Kidney (tissue), 13 donors: ENCODE measurements at regions not wholly inside any gene's neighbourhood (a gene's known extent, or its start where the extent isn't known, plus 50 kb on each side); places are given as distances from the start of the nearest gene placed in this dataset.

Experiments used
- DNase-seq, 5 donors: peaks; one replicate each; pipeline ENCODE4 v3.0.0-alpha.2; 2013 to 2020
- FAIRE-seq: peaks from 2 replicates; lab custom pipeline; 2012; peaks lifted over from hg19 to GRCh38; lab: Jason Lieb, UNC
- H3K27ac ChIP-seq, 2 donors: one replicate each; pipeline ENCODE4 v1.7.0; 2013; ENCODE audit warnings: low read depth in 2 of 2, low read length in 2 of 2, inconsistent platforms in 1 of 2
- H3K27me3 ChIP-seq: one replicate; pipeline ENCODE4 v1.7.1; 2013; ENCODE audit warnings: low read length, inconsistent platforms; ENCODE audit not compliant: control insufficient read depth, insufficient read depth
- H3K36me3 ChIP-seq, 3 donors: one replicate each; pipeline versions ENCODE4 v1.7.0 to v1.7.1; 2013; ENCODE audit warnings: low read length in 3 of 3, control low read depth in 1 of 3, inconsistent platforms in 1 of 3; ENCODE audit not compliant: insufficient read depth in 3 of 3, control insufficient read depth in 2 of 3
- H3K4me1 ChIP-seq, 3 donors: one replicate each; pipeline versions ENCODE4 v1.7.0 to v1.7.1; 2013; ENCODE audit warnings: low read length in 3 of 3, inconsistent platforms in 1 of 3, low read depth in 1 of 3; ENCODE audit not compliant: control insufficient read depth in 2 of 3, insufficient read depth in 2 of 3
- H3K4me3 ChIP-seq, 3 donors: one replicate each; pipeline versions ENCODE4 v1.7.0 to v1.8.1; 2013; ENCODE audit warnings: low read length in 3 of 3, control low read depth in 1 of 3, inconsistent platforms in 1 of 3
- H3K9ac ChIP-seq, 3 donors: one replicate each; pipeline versions ENCODE4 v1.7.0 to v1.7.1; 2013; ENCODE audit warnings: low read length in 3 of 3, control low read depth in 1 of 3, inconsistent platforms in 1 of 3
- H3K9me3 ChIP-seq, 3 donors: one replicate each; pipeline versions ENCODE4 v1.7.0 to v1.7.1; 2013; ENCODE audit warnings: low read length in 3 of 3, control low read depth in 1 of 3, inconsistent platforms in 1 of 3; ENCODE audit not compliant: control insufficient read depth in 2 of 3, insufficient read depth in 1 of 3
- intact Hi-C: fragments of 100-400 bp; cut with DNase I; formaldehyde crosslinking; loops from one replicate; pipeline ENCODE4 v1.11.1; 2022
- TF ChIP-seq, protein P1 (sequence below): IDR thresholded peaks from 3 replicates; pipeline ENCODE4 v1.5.1; 2012; ENCODE audit warnings: mild to moderate bottlenecking, moderate library complexity, borderline replicate concordance; ENCODE audit not compliant: insufficient read depth; ENCODE audit errors: extremely low read depth
- donor health status: control.
- donor health status: control.
- donor health status: control.
- donor health status: control.
- donor health status: control.
- donor health status: DM: yes; HTN: yes; CAD: no.
- donor health status: Normal renal cell carcinoma (clear cell type).

DNA sequence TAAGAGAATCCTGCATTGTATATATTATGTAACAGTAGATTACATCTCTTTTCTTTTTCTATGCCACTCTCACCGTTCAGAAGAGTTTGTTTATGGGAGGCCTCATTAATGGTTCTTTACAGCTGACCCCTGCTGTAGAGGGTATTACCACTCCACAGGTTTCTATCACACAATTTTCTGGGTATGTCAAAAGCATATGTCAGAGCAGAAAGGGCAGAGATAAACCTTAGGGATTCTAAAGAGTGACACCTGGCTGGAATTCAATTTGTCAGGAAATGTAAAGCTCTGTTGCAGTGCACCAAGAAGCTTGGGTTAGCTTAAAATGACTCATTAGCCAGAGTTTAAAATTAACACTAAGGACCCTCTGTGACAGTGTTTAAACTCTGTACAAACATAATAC lies 658.7 kb downstream of the PCDH18 start:
- no peak for FAIRE-seq
- intact Hi-C loops, result no loop called here
- no peak overlapping the region for H3K9ac ChIP-seq

DNA sequence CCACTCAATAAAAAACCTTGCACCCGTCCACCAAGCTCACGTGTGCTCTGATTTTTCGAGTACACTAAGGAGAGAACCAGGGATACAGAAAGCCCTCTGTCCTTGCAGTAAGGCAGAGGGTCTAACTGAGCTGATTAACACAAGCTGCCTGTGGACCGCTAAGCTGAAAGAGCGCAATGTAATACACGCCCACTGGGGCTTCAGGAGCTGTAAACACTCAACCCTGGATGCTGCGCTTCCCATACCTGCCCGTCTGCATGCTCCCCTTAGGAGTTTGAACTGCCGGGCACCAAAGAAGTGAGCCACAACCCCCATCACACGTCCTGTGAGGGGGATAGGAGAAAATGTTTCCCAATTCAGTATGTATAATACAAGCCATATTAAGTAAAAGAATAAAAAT lies 664.8 kb downstream of the PCDH18 start:
- H3K4me3 ChIP-seq, result no peak overlapping the region
- TF ChIP-seq, protein P1, sequence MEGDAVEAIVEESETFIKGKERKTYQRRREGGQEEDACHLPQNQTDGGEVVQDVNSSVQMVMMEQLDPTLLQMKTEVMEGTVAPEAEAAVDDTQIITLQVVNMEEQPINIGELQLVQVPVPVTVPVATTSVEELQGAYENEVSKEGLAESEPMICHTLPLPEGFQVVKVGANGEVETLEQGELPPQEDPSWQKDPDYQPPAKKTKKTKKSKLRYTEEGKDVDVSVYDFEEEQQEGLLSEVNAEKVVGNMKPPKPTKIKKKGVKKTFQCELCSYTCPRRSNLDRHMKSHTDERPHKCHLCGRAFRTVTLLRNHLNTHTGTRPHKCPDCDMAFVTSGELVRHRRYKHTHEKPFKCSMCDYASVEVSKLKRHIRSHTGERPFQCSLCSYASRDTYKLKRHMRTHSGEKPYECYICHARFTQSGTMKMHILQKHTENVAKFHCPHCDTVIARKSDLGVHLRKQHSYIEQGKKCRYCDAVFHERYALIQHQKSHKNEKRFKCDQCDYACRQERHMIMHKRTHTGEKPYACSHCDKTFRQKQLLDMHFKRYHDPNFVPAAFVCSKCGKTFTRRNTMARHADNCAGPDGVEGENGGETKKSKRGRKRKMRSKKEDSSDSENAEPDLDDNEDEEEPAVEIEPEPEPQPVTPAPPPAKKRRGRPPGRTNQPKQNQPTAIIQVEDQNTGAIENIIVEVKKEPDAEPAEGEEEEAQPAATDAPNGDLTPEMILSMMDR, result no peak
- FAIRE-seq, result no peak
- H3K27ac ChIP-seq, result no peak overlapping the region
- no peak for DNase-seq
- no peaks in the 10 kb centered on the region for H3K27me3 ChIP-seq
- H3K9ac ChIP-seq, result no peak overlapping the region
- intact Hi-C loops, result no loop called here
- no peaks in the 10 kb centered on the region for H3K36me3 ChIP-seq
- no peaks in the 10 kb centered on the region for H3K9me3 ChIP-seq
- H3K4me1 ChIP-seq, result peaks cover 0 to 7% (median 2%) of the 10 kb centered on the region in 3 donors

More for the DNA sequence above, 658.7 kb downstream of the PCDH18 start:
- no peak for DNase-seq
- Histone ChIP-seq H3K4me3 (no peak overlapping the region), H3K9me3 (no peaks in the 10 kb centered on the region), H3K36me3 (no peaks in the 10 kb centered on the region), H3K27ac (no peak overlapping the region), H3K27me3 (no peaks in the 10 kb centered on the region), H3K4me1 (no peaks in the 10 kb centered on the region)
- TF ChIP-seq, protein P1, result no peak

DNA sequence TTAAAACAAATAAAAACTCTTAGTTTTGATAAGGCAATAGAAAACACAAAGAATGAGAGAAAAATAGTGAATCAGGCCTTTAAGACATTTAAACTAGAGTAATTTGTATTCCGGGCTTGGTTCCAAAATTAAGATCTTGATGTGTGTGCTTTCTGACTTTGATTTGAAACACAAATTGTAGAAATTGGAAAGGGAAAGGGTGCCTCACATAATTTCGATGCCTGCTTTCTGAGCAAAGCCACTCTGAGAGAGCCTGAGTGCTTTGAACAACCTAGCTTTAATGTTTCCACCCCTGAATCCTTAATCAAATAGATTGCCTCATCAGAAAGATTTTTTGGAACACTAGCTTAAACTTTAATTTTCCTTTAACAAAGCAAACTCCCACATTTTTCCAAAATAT lies 666.8 kb downstream of the PCDH18 start:
- Histone ChIP-seq H3K27me3 (no peaks in the 10 kb centered on the region), H3K4me3 (no peak overlapping the region), H3K36me3 (no peaks in the 10 kb centered on the region), H3K27ac (no peak overlapping the region), H3K9ac (no peak overlapping the region), H3K4me1 (peaks cover 0 to 7% (median 2%) of the 10 kb centered on the region in 3 donors), H3K9me3 (no peaks in the 10 kb centered on the region)
- TF ChIP-seq, protein P1, result no peak
- FAIRE-seq (no peak), DNase-seq (peak in 1 of 5 donors; percentile 23)
- intact Hi-C loops, result no loop called here

DNA sequence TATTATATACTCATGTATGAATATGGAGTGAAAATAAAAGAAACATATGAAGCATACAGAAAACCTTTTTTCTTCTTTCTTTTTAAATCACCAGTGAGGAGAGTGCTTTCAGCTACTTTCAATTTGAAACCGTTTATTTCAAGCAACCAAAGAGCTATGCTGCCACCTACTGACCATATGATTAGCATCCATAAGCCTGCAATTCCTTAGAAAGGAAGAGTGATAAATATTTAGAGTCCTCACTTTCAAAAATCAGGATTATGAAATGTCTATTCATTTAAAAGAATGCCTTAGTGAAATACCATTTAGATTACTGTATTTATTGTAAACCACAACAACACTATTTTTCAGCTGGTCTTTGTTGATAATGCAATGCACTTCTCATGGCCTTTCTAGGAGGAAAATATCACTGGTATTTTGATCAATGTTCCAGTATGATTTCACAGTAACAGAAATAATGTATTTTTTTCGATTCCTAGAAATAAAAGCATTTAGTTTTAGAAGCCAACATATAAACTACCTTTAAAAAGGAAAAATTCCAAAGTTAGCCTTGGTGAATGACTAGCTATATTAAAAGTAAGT lies 667.6 kb downstream of the PCDH18 start:
- Histone ChIP-seq H3K36me3 (no peaks in the 10 kb centered on the region), H3K4me1 (peaks cover 0 to 7% (median 2%) of the 10 kb centered on the region in 3 donors), H3K9me3 (no peaks in the 10 kb centered on the region), H3K27me3 (no peaks in the 10 kb centered on the region), H3K9ac (no peak overlapping the region), H3K27ac (no peak overlapping the region), H3K4me3 (no peak overlapping the region)
- TF ChIP-seq, protein P1, result peak; percentile 77
- FAIRE-seq (peak; percentile 96), DNase-seq (peak in 3 of 5 donors; percentile 47 to 91 (median 88))
- intact Hi-C loops, result no loop called here
